ENCODE measurements at regions not wholly inside any gene's neighbourhood (a gene's known extent, or its start where the extent isn't known, plus 50 kb on each side); places are given as distances from the start of the nearest gene placed in this dataset.

DNA sequence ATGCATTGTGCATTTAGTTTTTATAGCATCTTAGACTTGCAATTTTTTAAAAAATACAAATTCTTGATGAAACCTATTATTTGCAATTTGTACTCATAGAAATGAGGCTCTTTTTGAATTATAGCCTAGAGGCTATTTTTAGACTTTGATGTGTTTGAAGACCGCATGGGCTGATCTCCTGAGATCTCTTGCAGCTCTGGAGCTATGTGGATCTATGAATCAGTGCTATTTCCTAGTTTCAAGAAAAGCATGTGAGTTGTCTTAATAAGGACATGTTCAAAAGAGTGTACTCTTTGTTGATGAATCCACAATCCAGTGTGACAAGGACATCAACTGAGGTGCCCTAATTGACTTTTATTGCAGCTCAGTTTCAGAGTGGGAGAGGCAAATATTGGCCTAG, 620.5 kb downstream of the ETS1 start:
- in situ Hi-C loops (cut with MboI; ENCODE audit: low sequenced_read_pairs): no loop called here
- H3K4me2 ChIP-seq (ENCODE audit: low read depth, low read length): no peak overlapping the region
- 0 out of 2 replicates have a peak, but pooled peaks cover 2% of the 10 kb centered on the region for H3K4me1 ChIP-seq (ENCODE audit: control insufficient read depth, insufficient read depth, low read length)
- H2AFZ ChIP-seq (replicated peaks; ENCODE audit: low read length, poor library complexity): no peak overlapping the region
- no peaks in the 10 kb centered on the region for H4K20me1 ChIP-seq (ENCODE audit: insufficient read depth, low read length)
- H2BK5ac ChIP-seq (ENCODE audit: low read depth, low read length, poor library complexity, severe bottlenecking): no peak overlapping the region
- H3K36me3 ChIP-seq (ENCODE audit: control insufficient read depth, insufficient read depth, low read length): no peaks in the 10 kb centered on the region
- dilution Hi-C loops (cut with HindIII; ENCODE audit: low sequenced_read_pairs, unreplicated experiment): no loop called here
- BruUV-seq (replicated peaks): no TSS peak
- H3K4me3 ChIP-seq (ENCODE audit: insufficient read depth, low read depth, low read length): no peak overlapping the region
- H3K4ac ChIP-seq (ENCODE audit: low read depth, low read length): no peak overlapping the region
- H2BK15ac ChIP-seq (ENCODE audit: low read depth, low read length): no peak overlapping the region
- no peak overlapping the region for H3K56ac ChIP-seq (ENCODE audit: extremely low read depth, insufficient read depth, low read length)
- WGBS, 2 experiments (ENCODE audit: extremely low coverage in 2 of 2, insufficient read length in 1 of 2): no CpG with 5 or more reads among the region's 1 CpG
- no peak overlapping the region for H3K9ac ChIP-seq (ENCODE audit: low read depth, low read length)
- H3K23ac ChIP-seq (ENCODE audit: low read depth, low read length): no peak overlapping the region
- H2AK5ac ChIP-seq (ENCODE audit: low read depth, low read length): no peak overlapping the region
- H3K9me1 ChIP-seq (ENCODE audit: insufficient read depth, low read length): no peaks in the 10 kb centered on the region
- ChIA-PET POLR2A (ENCODE audit: unreplicated experiment) (no interaction called here), CTCF (interaction anchor here (0.5 kb wide), 1 partner anchor 11 kb away, joined by 3 read pairs; no protein-coding TSS in a partner anchor)
- H3K27me3 ChIP-seq (ENCODE audit: control insufficient read depth, insufficient read depth, low read length): no peaks in the 10 kb centered on the region; the same call in 1 of the 2 replicates
- no peaks in the 10 kb centered on the region for H3K79me1 ChIP-seq (ENCODE audit: low read depth in 1 of 2, low read length in 2 of 2)
- intact Hi-C loops (cut with micrococcal nuclease): no loop called here
- H3K9me3 ChIP-seq (ENCODE audit: control insufficient read depth, insufficient read depth, low read length): no peaks in the 10 kb centered on the region
- H3K18ac ChIP-seq (ENCODE audit: low read depth, low read length): no peak overlapping the region
- no peak overlapping the region for H3K14ac ChIP-seq (replicated peaks; ENCODE audit: low read depth, low read length)
- H4K5ac ChIP-seq (ENCODE audit: low read depth, low read length): no peak overlapping the region
- no peak overlapping the region for H4K8ac ChIP-seq (ENCODE audit: low read depth in 2 of 2, low read length in 2 of 2)
- TF ChIP-seq MAZ (IDR thresholded peaks at IDR 0.05; ENCODE audit: borderline replicate concordance, low read depth, low read length): no peak
- no peak overlapping the region for H2BK120ac ChIP-seq (ENCODE audit: low read depth, low read length)
- no peak overlapping the region for H3K27ac ChIP-seq (ENCODE audit: insufficient read depth, low read length)
- H2BK20ac ChIP-seq (ENCODE audit: low read depth, low read length): no peak overlapping the region
- no peak overlapping the region for H4K91ac ChIP-seq (ENCODE audit: insufficient read depth, low read depth, low read length)
- no peak overlapping the region for H2AK9ac ChIP-seq (replicated peaks; ENCODE audit: low read depth, low read length, poor library complexity)
- DNase-seq: no peak
- no peak for ATAC-seq (ENCODE audit: low read depth)
